Stimulated activated naive CD8-positive, alpha-beta T cell treated with anti-CD3 and anti-CD28 coated beads, Interleukin-15, amount 100 ng/mL, for 72 hours (primary cell): ENCODE measurements at regions not wholly inside any gene's neighbourhood (a gene's known extent, or its start where the extent isn't known, plus 50 kb on each side); places are given as distances from the start of the nearest gene placed in this dataset.
"Not testable (repeated sequence)": the region's sequence is repeated elsewhere in the genome, so short reads cannot be mapped to it uniquely, and the experiment has no call there.

Experiments
- ATAC-seq: fragments of 150-1000 bp; cut with Tn5 transposase; 2 replicates; pipeline ENCODE4 v1.10.0; 2021; ENCODE audit warnings: mild to moderate bottlenecking, moderate library complexity
- DNase-seq, 2 donors: peaks; one replicate each; pipeline ENCODE4 v3.0.0; 2021 to 2022
- H3K27ac Mint-ChIP-seq, 2 donors: one replicate each; pipeline ENCODE4 v1.8.0; 2022; ENCODE audit warnings: mild to moderate bottlenecking in 2 of 2, mixed read lengths in 2 of 2, moderate library complexity in 2 of 2
- H3K27me3 Mint-ChIP-seq: one replicate; pipeline ENCODE4 v1.8.0; 2022; ENCODE audit warnings: mixed read lengths
- H3K4me1 Mint-ChIP-seq: one replicate; pipeline ENCODE4 v1.8.0; 2022; ENCODE audit warnings: mild to moderate bottlenecking, mixed read lengths
- H3K4me3 Mint-ChIP-seq, 2 donors: one replicate each; pipeline ENCODE4 v1.8.0; 2022; ENCODE audit warnings: mild to moderate bottlenecking in 2 of 2, mixed read lengths in 2 of 2, moderate library complexity in 1 of 2
- H3K9me3 Mint-ChIP-seq, 2 donors: one replicate each; pipeline ENCODE4 v1.8.0; 2022; ENCODE audit warnings: mixed read lengths in 2 of 2

DNA sequence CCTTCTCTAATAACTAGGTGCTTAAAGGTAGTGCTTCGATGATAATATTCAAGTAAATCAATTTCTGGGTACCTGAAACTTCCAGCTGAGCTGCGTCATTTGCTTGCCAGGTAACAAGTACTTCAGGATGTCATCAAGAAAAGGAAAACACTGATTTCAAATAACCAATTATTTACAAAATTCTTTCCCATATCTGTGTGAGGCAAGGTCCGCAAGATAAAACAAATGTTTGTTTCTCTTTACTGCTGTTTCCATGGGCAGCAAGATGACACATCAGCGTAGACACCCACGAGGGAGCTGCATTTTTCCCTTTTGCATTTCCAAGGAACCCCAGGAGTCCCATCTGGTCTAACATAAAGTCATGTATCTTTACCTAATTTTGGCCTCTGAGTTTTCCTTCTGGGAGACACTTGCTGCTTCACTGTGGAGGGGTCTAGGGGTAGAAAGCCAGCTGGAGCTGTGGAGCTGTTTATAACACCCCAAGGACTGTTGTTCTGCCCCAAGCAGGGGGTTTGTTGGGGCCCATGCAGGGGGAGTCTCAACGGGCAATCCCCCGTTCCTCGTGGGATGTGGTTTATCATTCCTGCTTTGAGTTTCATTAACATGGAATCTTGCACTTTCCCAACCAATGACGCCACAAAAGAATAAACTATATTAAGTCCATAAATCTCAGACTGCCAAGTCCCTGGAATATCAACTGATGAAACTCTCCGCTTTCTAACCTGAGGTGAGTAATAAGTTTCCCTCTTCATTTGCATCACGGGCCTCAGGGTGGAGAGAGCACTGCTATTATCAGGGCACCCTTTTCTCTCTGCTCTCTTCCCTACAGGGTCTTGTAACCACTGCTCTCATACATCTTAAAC, 112.8 kb upstream of the PELI2 start:
- Mint-ChIP-seq H3K27ac (no peak overlapping the region), H3K9me3 (peaks cover 12 to 14% of the 10 kb centered on the region in 2 donors), H3K4me1 (peaks cover 48% of the 10 kb centered on the region), H3K27me3 (peaks cover 66% of the 10 kb centered on the region), H3K4me3 (peak overlapping the region; percentile 53 to 64)
- ATAC-seq (no peak), DNase-seq (no peak)

GRCh38 chr14:56007491-56007890, 110.7 kb upstream of the PELI2 start:
- not testable (repeated sequence) for H3K27ac Mint-ChIP-seq, ATAC-seq, H3K4me3 Mint-ChIP-seq, DNase-seq
- Mint-ChIP-seq H3K9me3 (peaks cover 7 to 12% of the 10 kb centered on the region in 2 donors), H3K4me1 (peaks cover 37% of the 10 kb centered on the region), H3K27me3 (peaks cover 54% of the 10 kb centered on the region)

DNA sequence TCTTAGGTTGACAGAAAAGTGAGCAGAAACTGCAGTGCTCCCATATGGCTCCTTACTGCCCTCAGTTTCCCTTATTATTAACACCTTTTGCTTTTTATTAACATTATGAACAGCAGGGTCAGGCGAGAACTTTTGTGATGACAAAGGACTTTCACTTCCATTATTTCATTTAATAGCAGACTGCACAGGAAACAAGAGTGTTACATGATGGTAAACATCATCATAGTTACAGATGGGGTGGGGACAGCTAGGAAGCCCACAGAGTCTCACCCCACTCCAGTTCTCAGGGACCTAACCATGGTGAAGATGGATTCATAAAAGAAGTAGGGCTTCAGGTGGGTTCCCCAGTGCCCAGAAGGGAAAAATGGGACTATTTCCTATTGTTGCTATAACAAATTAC, 110.1 kb upstream of the PELI2 start:
- Mint-ChIP-seq H3K27ac (no peak overlapping the region), H3K9me3 (peaks cover 7 to 12% of the 10 kb centered on the region in 2 donors), H3K4me1 (peaks cover 30% of the 10 kb centered on the region), H3K27me3 (peaks cover 61% of the 10 kb centered on the region), H3K4me3 (no peak overlapping the region)
- DNase-seq: no peak
- ATAC-seq: no peak

DNA sequence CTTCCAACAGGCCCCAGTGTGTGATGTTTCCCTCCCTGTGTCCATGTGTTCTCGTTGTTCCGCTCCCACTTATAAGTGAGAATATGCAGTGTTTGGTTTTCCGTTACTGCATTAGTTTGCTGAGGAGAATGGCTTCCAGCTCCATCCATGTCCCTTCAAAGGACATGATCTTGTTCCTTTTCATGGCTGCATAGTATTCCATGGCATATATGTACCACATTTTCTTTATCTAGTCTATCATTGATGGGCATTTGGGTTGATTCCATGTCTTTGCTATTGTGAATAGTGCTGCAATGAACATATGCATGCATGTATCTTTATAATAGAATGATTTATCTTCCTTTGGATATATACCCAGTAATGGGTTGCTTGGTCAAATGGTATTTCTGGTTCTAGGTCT, 109.5 kb upstream of the PELI2 start:
- H3K4me3 Mint-ChIP-seq, ATAC-seq, DNase-seq, H3K27ac Mint-ChIP-seq: not testable (repeated sequence)
- Mint-ChIP-seq H3K4me1 (peaks cover 25% of the 10 kb centered on the region), H3K27me3 (peaks cover 66% of the 10 kb centered on the region), H3K9me3 (peaks cover 7 to 14% of the 10 kb centered on the region in 2 donors)

DNA sequence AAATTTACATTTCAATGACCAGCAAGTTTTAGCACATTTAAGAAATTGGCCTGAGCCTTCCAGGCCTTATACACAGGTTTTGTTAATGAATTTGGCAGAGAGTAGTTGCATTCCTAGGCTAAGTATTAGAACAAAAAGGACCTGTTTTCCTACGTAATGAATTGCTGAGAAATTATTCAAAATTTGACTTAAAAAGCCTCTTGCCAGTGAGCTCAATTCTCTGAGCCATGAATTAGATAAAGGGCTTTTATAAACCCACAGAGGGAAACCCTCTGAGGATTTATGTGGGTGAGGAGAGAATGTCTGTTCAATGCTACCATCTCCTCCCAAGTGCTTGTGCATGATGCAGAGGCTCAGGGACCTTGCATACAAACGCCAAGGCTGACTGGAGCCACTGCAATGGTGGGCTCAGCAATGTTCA, 94.5 kb upstream of the PELI2 start:
- H3K9me3 Mint-ChIP-seq: peaks cover 0 to 3% of the 10 kb centered on the region in 2 donors
- DNase-seq (no peak), ATAC-seq (no peak)
- no peak overlapping the region for H3K27ac Mint-ChIP-seq
- no peaks in the 10 kb centered on the region for H3K4me1 Mint-ChIP-seq
- H3K4me3 Mint-ChIP-seq: no peak overlapping the region
- H3K27me3 Mint-ChIP-seq: peaks cover 27% of the 10 kb centered on the region

GRCh38 chr14:56025191-56025590, 93.0 kb upstream of the PELI2 start:
- Mint-ChIP-seq H3K4me3 (no peak overlapping the region), H3K27ac (no peak overlapping the region), H3K9me3 (no peaks in the 10 kb centered on the region), H3K27me3 (peaks cover 36% of the 10 kb centered on the region), H3K4me1 (no peaks in the 10 kb centered on the region)
- ATAC-seq (no peak), DNase-seq (no peak)

DNA sequence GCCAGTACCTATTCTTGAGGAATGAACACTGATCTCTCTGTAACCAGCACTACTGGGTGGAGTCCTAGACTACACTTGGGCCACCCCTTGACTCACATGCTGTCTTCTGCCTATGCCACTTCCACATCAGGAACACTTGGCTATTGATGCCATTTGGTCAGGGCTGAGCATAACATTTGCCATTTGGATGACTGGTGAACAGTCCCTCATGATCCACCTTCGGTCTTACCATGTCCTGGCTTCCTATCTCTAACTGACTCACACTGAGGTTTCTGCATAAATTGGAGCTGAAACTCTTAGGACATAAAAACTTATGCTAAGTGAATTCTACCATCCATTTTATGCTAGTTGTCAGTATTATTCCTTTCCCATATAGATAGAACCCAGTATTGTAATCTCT, 91.7 kb upstream of the PELI2 start:
- H3K27me3 Mint-ChIP-seq: peaks cover 45% of the 10 kb centered on the region
- DNase-seq: no peak
- H3K4me3 Mint-ChIP-seq: no peak overlapping the region
- H3K4me1 Mint-ChIP-seq: no peaks in the 10 kb centered on the region
- no peaks in the 10 kb centered on the region for H3K9me3 Mint-ChIP-seq
- no peak overlapping the region for H3K27ac Mint-ChIP-seq
- no peak for ATAC-seq

DNA sequence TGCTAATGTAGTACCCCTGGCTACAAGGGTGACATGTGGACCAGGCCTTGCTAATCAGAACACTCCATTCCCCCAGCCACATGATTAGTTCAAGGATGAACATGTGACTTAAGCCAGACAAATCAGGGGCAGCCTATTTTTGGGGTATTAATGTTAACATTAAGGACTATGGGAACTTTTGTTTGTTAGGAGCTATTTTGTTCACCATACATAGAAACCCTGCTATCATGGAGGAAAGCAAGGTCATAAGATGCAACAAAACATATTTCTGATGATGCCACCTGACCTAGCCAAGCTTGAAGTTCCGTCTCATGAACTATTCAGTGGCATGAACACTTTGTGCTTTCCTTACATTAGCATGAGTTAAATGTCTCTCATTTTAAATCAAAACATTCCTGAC, 90.8 kb upstream of the PELI2 start:
- H3K27ac Mint-ChIP-seq: no peak overlapping the region
- DNase-seq (no peak), ATAC-seq (no peak)
- H3K4me3 Mint-ChIP-seq: no peak overlapping the region
- peaks cover 52% of the 10 kb centered on the region for H3K27me3 Mint-ChIP-seq
- no peaks in the 10 kb centered on the region for H3K9me3 Mint-ChIP-seq
- no peaks in the 10 kb centered on the region for H3K4me1 Mint-ChIP-seq

GRCh38 chr14:56027916-56028712, 90.1 kb upstream of the PELI2 start:
- peaks cover 52% of the 10 kb centered on the region for H3K27me3 Mint-ChIP-seq
- no peak overlapping the region for H3K4me3 Mint-ChIP-seq
- no peak for DNase-seq
- H3K27ac Mint-ChIP-seq: no peak overlapping the region
- H3K4me1 Mint-ChIP-seq: no peaks in the 10 kb centered on the region
- no peaks in the 10 kb centered on the region for H3K9me3 Mint-ChIP-seq
- ATAC-seq: no peak

- DNase-seq (no peak), ATAC-seq (no peak)
- Mint-ChIP-seq H3K9me3 (no peaks in the 10 kb centered on the region), H3K27me3 (peaks cover 49% of the 10 kb centered on the region), H3K4me3 (no peak overlapping the region), H3K4me1 (no peaks in the 10 kb centered on the region), H3K27ac (no peak overlapping the region)
Observed at GRCh38 chr14:56036353-56036752, 81.9 kb upstream of the PELI2 start.

DNA sequence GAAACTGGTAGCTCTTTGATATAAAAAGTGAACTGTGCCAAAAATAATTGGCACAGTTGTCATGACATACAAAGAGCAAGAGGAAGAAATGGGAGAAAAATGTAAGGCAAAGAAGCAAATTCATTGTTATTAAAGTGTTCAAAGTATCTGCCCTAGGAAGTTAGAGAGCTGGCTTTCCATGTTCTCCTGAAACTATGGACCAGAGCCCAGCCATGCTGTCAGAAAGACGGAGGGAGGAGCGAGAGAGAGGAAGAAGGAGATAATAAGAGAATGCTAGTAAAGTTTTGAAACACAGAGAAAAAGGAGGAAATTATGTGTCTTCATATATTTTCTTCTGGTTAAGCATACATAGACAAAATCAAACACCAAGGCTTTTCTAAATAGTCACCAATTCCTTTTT, 78.1 kb upstream of the PELI2 start:
- H3K4me1 Mint-ChIP-seq: no peaks in the 10 kb centered on the region
- peaks cover 41% of the 10 kb centered on the region for H3K27me3 Mint-ChIP-seq
- H3K27ac Mint-ChIP-seq: no peak overlapping the region
- no peak for ATAC-seq
- H3K4me3 Mint-ChIP-seq: no peak overlapping the region
- H3K9me3 Mint-ChIP-seq: no peaks in the 10 kb centered on the region
- DNase-seq: no peak

DNA sequence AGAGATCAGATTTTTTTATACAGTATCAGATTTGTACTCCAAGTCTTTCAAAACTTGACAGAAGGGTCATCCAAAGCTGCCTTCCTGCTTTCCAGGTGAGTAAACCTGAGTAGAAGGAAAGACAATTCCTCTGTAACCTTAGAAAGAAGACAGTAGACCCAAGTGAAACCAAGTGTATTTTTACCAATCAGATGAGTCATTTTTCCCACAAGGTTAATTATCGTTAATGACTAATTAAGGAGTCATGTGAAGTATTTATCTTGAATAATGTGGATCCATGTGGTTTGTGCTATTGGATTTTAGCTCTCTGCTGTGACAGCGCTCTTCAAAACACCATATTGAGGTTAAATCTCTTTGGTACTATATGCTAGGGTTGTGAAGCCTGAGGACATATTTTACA, 74.0 kb upstream of the PELI2 start:
- no peak for ATAC-seq
- no peak for DNase-seq
- H3K9me3 Mint-ChIP-seq: no peaks in the 10 kb centered on the region
- peaks cover 16% of the 10 kb centered on the region for H3K27me3 Mint-ChIP-seq
- no peaks in the 10 kb centered on the region for H3K4me1 Mint-ChIP-seq
- no peak overlapping the region for H3K4me3 Mint-ChIP-seq
- no peak overlapping the region for H3K27ac Mint-ChIP-seq

- H3K27ac Mint-ChIP-seq: no peak overlapping the region
- H3K27me3 Mint-ChIP-seq: peaks cover 7% of the 10 kb centered on the region
- H3K9me3 Mint-ChIP-seq: no peaks in the 10 kb centered on the region
- no peak overlapping the region for H3K4me3 Mint-ChIP-seq
- no peak for DNase-seq
- ATAC-seq: no peak
- H3K4me1 Mint-ChIP-seq: no peaks in the 10 kb centered on the region
Observed at GRCh38 chr14:56046546-56046945, 71.7 kb upstream of the PELI2 start.

DNA sequence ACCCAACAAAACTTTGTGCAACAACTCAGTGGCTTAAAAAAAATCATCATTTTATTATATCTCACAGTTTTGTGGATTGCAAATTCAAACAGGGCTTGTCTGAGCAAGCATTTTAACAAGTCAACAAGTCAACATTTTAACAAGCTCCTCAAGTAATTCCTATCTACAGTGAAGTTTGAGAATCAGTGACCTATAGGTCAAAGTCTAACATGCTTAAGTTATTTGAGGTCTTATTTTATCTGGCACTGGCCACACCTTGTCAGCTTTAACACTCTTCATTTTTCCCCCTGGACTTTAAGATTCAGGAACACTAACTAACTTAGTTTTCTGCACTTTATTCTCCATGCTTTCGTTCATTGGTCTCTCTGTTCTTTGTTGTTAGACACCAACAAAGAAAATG, 71.2 kb upstream of the PELI2 start:
- DNase-seq (no peak), ATAC-seq (no peak)
- Mint-ChIP-seq H3K4me3 (no peak overlapping the region), H3K27ac (no peak overlapping the region), H3K27me3 (peaks cover 9% of the 10 kb centered on the region), H3K4me1 (no peaks in the 10 kb centered on the region), H3K9me3 (no peaks in the 10 kb centered on the region)

- no peak for DNase-seq
- Mint-ChIP-seq H3K27ac (no peak overlapping the region), H3K27me3 (peaks cover 9% of the 10 kb centered on the region)
Observed at GRCh38 chr14:56049536-56049935, 68.7 kb upstream of the PELI2 start.

GRCh38 chr14:56055511-56055910, 62.7 kb upstream of the PELI2 start:
- no peak overlapping the region for H3K27ac Mint-ChIP-seq
- no peak overlapping the region for H3K4me3 Mint-ChIP-seq
- no peaks in the 10 kb centered on the region for H3K9me3 Mint-ChIP-seq
- H3K27me3 Mint-ChIP-seq: peaks cover 23% of the 10 kb centered on the region
- no peak for DNase-seq
- no peaks in the 10 kb centered on the region for H3K4me1 Mint-ChIP-seq
- no peak for ATAC-seq

More at GRCh38 chr14:56049536-56049935, 68.7 kb upstream of the PELI2 start:
- H3K4me1 Mint-ChIP-seq: no peaks in the 10 kb centered on the region
- no peak overlapping the region for H3K4me3 Mint-ChIP-seq
- no peak for ATAC-seq
- H3K9me3 Mint-ChIP-seq: no peaks in the 10 kb centered on the region
